Neural cell (in vitro differentiated cells): ENCODE measurements at regions not wholly inside any gene's neighbourhood (a gene's known extent, or its start where the extent isn't known, plus 50 kb on each side); places are given as distances from the start of the nearest gene placed in this dataset.

ENCODE experiments used
- EP300 ChIP-seq: fragments of 450-650 bp; conservative IDR thresholded peaks from 2 replicates; pipeline ENCODE4 v1.6.1; 2014; ENCODE audit warnings: antibody characterized with exemption, mild to moderate bottlenecking, moderate library complexity; ENCODE audit not compliant: poor library complexity, severe bottlenecking
- EZH2 ChIP-seq: fragments of 200-600, 300-800 bp; shearing (Covaris generic), sonication (generic); IDR thresholded peaks from 2 replicates; pipeline ENCODE4 v1.6.1; 2014; ENCODE audit warnings: antibody characterized with exemption, low read length, borderline replicate concordance, mild to moderate bottlenecking; ENCODE audit not compliant: insufficient read depth, poor library complexity, severe bottlenecking
- MXI1 ChIP-seq: fragments of 450-650 bp; conservative IDR thresholded peaks from 2 replicates; pipeline ENCODE4 v1.6.1; 2014; ENCODE audit warnings: antibody characterized with exemption, mild to moderate bottlenecking; ENCODE audit not compliant: poor library complexity, severe bottlenecking
- POLR2AphosphoS5 ChIP-seq: IDR thresholded peaks from 2 replicates; pipeline ENCODE4 v1.6.1; 2012
- RAD21 ChIP-seq: fragments of 450-650 bp; conservative IDR thresholded peaks from 2 replicates; pipeline ENCODE4 v1.6.1; 2014; ENCODE audit warnings: antibody characterized with exemption, mild to moderate bottlenecking, moderate library complexity
- SMC3 ChIP-seq: fragments of 450-650 bp; conservative IDR thresholded peaks from 2 replicates; pipeline ENCODE4 v1.6.1; 2014; ENCODE audit warnings: antibody characterized with exemption, mild to moderate bottlenecking, moderate library complexity; ENCODE audit not compliant: poor library complexity
- TAF1 ChIP-seq: IDR thresholded peaks from 2 replicates; pipeline ENCODE4 v1.6.1; 2012; ENCODE audit warnings: low read depth
- TF ChIP-seq, protein P1 (sequence below): fragments of 450-650 bp; IDR thresholded peaks from 2 replicates; pipeline ENCODE4 v1.5.1; 2014; ENCODE audit warnings: antibody characterized with exemption, mild to moderate bottlenecking, moderate library complexity; ENCODE audit not compliant: poor library complexity, severe bottlenecking
- TF ChIP-seq, protein P2 (sequence below): IDR thresholded peaks from 2 replicates; pipeline ENCODE4 v1.6.1; 2012; ENCODE audit warnings: borderline replicate concordance

DNA sequence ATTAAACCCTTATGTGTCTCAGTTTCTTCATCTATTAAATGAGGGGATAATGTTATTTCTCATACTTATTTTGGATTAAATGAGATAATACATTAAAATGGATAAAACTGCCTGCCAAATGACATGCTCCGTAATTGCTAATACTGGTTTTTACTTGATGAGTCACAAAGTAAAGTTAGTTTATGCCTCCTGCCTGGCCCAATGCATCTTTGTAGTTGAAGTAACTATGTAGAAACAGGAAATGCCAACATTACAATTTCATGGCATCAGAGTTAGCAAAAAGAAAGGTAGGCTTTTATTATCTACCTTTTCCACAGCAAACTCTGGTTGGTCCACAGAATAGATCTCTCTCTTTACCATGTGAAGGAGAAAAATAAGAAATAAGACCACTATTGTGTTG is 214.5 kb downstream of the TBX15 start:
- TF ChIP-seq EZH2 (no peak), RAD21 (no peak), EP300 (no peak), SMC3 (no peak), POLR2AphosphoS5 (no peak), TAF1 (no peak), MXI1 (no peak)
- TF ChIP-seq, protein P1, sequence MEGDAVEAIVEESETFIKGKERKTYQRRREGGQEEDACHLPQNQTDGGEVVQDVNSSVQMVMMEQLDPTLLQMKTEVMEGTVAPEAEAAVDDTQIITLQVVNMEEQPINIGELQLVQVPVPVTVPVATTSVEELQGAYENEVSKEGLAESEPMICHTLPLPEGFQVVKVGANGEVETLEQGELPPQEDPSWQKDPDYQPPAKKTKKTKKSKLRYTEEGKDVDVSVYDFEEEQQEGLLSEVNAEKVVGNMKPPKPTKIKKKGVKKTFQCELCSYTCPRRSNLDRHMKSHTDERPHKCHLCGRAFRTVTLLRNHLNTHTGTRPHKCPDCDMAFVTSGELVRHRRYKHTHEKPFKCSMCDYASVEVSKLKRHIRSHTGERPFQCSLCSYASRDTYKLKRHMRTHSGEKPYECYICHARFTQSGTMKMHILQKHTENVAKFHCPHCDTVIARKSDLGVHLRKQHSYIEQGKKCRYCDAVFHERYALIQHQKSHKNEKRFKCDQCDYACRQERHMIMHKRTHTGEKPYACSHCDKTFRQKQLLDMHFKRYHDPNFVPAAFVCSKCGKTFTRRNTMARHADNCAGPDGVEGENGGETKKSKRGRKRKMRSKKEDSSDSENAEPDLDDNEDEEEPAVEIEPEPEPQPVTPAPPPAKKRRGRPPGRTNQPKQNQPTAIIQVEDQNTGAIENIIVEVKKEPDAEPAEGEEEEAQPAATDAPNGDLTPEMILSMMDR, result no peak
- TF ChIP-seq, protein P2, sequence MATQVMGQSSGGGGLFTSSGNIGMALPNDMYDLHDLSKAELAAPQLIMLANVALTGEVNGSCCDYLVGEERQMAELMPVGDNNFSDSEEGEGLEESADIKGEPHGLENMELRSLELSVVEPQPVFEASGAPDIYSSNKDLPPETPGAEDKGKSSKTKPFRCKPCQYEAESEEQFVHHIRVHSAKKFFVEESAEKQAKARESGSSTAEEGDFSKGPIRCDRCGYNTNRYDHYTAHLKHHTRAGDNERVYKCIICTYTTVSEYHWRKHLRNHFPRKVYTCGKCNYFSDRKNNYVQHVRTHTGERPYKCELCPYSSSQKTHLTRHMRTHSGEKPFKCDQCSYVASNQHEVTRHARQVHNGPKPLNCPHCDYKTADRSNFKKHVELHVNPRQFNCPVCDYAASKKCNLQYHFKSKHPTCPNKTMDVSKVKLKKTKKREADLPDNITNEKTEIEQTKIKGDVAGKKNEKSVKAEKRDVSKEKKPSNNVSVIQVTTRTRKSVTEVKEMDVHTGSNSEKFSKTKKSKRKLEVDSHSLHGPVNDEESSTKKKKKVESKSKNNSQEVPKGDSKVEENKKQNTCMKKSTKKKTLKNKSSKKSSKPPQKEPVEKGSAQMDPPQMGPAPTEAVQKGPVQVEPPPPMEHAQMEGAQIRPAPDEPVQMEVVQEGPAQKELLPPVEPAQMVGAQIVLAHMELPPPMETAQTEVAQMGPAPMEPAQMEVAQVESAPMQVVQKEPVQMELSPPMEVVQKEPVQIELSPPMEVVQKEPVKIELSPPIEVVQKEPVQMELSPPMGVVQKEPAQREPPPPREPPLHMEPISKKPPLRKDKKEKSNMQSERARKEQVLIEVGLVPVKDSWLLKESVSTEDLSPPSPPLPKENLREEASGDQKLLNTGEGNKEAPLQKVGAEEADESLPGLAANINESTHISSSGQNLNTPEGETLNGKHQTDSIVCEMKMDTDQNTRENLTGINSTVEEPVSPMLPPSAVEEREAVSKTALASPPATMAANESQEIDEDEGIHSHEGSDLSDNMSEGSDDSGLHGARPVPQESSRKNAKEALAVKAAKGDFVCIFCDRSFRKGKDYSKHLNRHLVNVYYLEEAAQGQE, result no peak
